ENCODE measurements at regions not wholly inside any gene's neighbourhood (a gene's known extent, or its start where the extent isn't known, plus 50 kb on each side); places are given as distances from the start of the nearest gene placed in this dataset.
A peak's percentile ranks its signal among the peaks of the same experiment; 100 is the strongest.
"Not testable (repeated sequence)": the region's sequence is repeated elsewhere in the genome, so short reads cannot be mapped to it uniquely, and the experiment has no call there.

DNA sequence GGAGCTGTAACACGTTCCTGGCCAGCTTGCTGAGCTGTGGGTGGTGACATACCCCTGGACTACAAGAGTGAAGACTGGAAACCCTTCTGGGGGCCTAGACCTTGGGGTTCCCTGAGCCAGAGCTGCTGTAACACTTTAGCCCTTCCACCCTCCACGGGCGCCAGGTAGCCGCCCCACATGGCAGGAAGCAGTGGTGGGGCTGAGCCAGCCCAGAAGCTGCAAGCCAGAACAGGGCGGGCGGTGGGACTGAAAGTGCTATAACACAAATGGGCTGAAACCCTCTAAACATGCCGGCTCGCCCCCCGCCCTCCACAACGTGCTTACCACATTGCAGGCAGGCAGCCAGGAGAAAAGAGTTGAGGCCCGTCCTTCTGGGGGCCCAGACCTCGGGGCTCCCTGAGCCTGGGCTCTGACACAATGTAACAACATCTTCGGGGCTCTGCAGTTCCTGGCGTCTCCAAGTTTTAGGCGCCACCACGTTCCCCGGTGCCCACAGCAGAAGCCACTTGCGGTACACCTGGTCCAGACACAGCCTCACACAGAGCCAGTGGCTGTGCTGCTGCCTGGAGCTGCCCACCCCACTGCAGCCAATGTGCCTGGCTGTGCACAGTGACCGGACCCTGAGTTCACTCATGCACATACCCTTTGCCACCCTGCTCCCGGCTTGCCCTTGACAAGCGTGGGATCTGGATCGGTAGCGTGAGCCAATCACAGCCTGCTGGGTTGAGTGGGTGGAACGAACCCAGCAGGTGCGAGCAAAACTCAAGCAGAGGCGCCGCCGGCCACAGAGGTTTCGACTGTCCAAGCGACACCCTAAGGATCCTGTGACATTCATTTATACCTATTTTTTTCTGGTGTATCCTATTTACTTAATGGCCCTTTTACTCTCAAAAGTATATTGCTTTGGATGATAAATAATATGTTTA is 127.4 kb upstream of the FHL2 start:
- DNase-seq, result no peak

- no peak for DNase-seq
These were observed 126.3 kb upstream of the FHL2 start for GRCh38 chr2:105525201-105525600.

DNA sequence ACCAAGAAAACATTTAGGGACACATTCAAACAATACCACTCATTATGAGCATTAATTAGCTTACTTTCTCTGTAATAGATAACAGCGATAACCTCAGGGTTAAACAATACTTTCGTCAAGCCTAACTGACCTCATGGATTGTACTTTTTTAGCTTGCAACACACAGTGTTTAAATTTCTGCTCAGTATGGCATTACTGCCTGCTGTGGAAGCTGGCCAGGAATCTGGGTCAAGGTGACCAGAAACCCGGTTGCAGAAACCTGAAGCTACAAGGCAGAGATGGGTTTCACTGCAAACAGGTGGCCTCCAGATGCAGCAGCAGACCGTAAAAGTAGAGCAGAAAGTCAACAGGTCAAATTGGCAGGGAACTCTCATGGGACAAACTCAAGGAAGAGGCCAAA is 123.8 kb upstream of the FHL2 start:
- no peak for DNase-seq

DNA sequence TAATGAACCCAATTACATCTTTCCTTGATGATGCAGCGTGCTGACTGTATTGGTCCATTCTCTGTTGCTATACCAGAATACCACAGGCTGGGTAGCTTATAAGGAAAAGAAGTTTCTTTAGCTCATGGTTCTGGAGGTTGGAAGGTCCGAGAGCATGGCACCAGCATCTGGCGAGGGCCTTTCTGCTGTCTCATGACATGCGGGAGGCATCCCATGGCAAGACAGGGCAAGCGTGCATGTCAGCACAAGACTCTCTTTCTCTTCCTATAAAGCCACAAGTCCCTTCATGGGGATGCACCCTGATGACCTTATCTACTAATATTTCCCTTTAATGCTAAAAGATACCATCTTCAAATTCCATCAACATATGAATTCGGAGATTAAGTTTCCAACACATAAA is 122.8 kb upstream of the FHL2 start:
- no peak for DNase-seq

DNA sequence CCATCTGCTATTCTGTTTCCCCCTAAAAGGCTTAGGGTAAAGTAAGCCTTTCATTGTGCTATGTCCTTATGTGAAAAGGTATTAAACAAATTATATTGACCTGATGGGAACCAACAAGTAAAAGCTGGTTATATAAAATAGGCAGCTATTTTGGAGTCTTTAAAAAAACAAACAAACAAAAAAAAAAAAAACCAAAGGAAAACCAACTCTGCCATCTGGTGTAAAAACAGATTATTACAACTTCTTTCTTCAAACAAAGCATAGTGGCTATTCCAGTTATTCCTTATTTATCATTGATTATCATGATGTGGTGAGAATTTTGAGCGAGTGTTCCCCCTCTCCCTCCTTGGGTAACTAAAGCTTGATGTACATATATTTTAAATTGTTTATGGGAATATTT is 122.3 kb upstream of the FHL2 start:
- DNase-seq, result no peak

DNA sequence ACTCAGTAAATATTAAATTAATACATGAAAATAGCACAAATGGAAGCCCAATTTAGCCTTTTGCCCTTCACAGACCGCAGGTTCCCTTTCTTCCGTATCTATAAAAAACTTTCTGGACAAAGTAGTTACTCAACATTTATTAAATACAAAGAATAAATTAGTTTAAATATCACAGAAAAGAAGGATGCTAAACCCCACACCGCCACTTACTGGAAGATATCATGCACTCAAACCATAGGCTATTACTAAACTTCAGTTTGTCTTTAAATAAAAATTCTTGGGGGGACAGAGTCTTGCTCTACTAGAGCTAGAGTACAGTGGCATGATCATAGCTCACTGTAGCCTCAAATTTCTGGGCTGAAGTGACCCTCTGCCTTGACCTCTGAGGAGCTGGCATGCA is 120.7 kb upstream of the FHL2 start:
- no peak for DNase-seq

GRCh38 chr2:105518897-105519296 is 120.0 kb upstream of the FHL2 start:
- DNase-seq, result no peak

DNA sequence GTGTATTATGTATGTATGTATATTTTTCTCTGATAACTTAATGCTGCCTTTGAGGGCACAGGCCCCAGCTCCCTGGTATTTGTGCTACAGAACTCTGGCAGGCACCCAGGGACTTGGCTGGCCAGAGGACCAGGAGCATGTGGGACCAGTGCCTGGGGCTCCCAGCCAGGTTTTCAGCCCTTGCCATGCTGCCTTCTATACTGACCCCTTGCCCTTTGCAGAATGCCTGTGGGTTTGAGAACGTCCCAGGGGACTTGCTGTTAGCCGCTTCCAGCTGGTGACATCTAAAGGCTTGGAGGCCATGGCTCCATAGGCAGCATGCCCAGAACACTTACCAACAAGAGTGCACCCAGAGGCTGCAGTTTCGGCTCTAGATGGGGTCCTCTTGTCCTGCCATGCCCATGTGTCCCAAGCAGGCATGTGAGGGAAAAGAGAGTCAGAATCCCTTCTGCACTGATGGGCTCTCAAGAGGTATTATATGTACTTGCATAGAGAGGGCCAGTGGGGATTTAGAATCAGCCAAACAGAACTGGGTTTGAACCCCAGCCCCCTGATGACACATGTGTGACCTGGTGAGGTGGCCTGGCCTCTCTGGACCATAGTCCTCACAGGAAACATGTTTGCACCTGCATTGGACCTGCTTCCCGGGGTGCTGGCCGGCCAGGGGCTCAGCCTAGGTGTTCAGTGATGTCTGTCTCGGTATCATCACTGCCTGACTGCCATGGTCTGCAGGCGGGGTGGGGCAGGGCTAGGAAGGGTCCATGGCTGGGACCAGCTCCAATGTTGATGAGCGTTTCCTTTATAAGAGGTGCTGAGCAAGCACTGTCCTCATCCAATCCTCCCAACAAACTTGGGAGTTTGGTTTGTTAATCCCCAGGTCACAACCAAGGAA is 119.2 kb upstream of the FHL2 start:
- peak; percentile 61 for DNase-seq

DNA sequence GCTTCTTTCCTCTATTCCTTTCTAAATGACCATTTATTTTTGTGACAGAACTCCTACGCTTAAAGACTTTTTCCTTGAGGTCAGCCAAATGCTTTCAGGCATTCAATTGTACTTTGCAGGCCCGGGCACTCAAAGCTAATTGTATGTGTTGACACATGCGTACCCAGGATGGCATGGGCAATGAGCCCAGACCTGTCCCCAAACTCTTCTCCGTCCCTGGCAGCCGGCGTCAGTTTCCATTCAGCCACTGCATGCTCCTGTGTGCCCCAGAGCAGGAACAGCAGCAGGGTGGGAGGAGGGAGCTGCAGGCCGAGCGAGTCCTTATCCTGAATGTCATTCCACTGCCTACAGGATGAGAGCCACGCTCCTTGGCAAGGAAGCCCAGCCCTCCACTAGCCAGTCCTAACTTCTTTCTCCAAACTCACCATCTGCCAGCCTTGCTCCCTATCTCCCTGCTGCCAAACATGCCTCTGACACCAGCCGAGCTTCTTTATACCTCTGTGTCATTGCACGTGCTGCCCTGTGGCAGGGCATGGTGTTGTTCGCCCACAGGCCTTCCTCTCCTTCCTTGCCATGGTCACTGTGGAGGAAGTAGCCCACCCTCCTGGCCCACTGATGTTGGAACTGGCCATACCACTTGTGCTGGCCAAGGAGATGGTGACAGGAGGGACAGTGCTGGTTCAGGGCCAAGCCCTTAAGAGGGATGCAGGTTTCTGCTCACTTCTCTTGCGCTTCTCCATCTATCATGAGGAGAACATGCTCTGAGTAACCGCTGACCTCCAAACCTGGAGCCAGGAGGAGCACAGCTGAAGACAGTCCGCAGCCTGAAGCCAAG is 116.9 kb upstream of the FHL2 start:
- no peak for DNase-seq

DNA sequence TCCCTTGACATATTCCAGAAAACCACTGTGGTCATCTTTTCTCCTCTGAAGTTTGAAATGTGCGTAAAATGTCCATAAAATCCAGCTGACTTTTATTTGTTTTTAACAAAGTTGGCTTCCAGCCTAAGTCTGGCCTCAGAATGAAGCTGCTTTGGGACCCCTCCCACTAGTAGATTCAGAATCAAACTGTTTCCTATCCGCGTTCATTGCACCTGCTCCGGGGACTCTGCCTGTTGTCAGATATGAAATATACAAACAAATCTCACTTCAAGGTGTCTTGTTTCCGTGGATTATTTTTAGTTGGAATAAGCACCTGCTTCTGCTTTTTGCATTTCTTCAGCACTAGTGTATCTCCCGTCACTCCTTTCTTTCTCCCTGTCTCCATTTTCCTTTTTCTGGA is 115.7 kb upstream of the FHL2 start:
- DNase-seq, result no peak

GRCh38 chr2:105510761-105511528 is 112.1 kb upstream of the FHL2 start:
- DNase-seq, result peak; percentile 35

DNA sequence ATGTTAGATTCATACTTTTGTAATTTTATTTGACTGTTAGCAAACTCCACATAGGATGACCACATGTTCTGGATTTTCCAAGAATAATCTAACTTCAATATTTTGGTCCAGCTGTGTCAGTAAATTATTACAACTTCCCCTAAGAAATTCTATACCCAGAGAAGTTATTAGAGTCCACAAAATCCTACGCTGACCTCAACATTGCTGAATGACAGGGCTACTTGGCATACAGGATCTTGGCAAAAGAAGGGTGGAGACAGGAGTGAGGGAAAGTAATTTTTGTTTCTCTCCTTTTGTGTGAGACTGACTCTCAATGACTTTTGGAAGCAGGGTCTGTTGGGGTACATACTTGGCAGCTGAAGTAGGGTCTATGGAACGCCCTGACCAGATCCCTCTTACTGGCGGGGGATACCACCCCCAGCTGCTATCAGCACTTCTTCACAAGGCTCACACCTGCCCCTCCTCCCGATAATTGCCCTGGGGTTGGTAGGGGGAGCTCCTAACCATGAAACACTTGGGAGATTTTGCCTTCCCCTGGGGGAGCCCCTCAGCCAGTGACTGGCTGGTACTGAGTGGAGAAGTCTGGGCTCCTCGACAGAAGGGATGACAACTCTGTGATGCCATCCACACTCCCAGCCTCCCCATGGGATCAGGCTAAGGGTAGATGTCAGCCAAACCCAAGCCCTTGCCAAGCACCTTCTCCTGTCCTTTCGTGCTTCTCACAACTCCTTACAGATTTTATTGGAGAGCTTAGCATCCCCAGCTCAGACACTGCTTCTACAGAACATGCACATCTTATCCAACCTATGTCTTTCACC is 110.6 kb upstream of the FHL2 start:
- no peak for DNase-seq

DNA sequence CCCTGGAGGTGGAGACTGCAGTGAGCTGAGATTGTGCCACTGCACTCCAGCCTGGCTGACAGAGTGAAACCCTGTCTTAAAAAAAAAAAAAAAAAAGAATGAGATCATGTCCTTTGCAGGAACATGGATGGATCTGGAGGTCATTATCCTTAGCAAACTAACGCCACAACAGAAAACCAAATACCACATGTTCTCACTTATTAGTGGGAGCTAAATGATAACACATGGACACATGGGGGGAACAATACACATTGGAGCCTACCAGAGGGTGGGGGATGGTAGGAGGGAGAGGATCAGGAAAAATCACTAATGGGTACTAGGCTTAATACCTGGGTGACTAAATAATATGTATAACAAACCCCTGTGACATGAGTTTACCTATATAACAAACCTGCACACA is 108.0 kb upstream of the FHL2 start:
- not testable (repeated sequence) for DNase-seq

DNA sequence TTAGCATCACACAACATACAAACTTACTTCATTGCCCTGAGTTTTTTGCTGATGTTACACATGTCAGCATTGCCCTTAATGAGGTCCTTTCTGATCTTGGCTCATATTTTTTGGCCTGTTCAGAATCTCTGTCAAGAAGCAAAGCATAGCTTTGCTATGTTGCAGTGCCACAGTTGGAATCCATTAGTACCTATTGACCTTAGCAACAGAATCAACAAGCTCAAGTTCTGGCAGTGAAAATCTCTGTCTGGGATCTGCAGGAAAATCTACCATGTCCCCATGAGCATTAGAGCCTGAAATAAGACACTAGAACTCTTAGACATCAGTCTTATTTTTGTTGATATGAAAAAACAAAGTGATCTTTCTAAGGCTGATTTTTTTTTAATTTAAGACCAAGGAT is 105.6 kb upstream of the FHL2 start:
- DNase-seq, result no peak

DNA sequence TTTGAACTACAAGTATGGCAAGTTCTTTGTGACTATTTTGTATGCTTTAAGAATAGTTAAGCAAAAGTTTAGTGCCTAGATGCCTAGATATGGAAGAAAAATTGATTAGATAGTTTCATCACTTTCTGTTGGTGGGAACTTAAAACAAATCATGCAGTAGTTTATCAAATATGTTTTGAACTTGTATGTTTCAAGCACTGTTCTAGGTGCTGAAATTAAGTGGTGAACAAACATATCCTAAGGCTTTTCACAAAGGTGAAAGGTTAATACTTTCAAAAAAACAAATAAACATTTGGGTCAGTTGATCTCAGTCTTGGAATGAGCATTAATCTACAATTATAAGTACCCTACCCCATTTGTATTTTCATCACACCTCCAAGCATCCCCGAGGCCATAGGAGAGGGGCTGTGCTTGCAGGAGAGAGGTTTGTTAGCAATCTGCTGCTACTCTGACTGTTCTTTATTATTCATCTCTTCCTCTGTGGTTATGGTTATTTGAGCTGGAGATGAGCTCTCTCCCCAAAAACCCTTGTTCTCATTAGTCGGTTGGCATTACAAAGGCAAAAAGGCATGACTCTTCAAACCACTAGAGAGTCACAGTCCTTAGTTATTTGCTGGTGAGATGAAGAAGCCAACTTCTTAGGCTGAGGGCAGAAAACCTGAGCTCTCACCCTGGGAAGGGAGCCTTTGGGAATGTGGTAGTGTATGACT is 103.9 kb upstream of the FHL2 start:
- DNase-seq, result no peak

- DNase-seq, result no peak
These were observed 99.5 kb upstream of the FHL2 start for GRCh38 chr2:105498281-105498846.

GRCh38 chr2:105497094-105497493 is 98.2 kb upstream of the FHL2 start:
- peak; percentile 30 for DNase-seq

DNA sequence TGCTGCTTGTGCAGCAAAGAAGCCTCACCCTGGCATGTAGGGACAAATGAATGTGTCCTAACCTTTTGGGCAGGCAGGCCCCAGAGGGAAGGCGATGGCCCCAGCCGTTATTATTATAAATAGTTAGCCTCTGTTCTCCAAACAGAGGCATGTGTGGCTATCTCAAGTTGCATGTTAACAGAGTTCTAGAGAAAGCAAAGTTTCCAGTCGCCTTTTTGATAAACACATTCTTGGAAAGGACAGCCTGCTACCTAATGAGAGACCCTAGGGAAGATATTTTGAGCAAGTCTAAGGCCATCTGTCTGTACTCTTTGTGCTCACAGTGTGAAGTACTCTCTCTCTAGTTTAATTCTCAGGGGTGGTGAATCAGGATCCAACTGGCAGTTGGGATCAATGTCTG is 97.4 kb upstream of the FHL2 start:
- no peak for DNase-seq

DNA sequence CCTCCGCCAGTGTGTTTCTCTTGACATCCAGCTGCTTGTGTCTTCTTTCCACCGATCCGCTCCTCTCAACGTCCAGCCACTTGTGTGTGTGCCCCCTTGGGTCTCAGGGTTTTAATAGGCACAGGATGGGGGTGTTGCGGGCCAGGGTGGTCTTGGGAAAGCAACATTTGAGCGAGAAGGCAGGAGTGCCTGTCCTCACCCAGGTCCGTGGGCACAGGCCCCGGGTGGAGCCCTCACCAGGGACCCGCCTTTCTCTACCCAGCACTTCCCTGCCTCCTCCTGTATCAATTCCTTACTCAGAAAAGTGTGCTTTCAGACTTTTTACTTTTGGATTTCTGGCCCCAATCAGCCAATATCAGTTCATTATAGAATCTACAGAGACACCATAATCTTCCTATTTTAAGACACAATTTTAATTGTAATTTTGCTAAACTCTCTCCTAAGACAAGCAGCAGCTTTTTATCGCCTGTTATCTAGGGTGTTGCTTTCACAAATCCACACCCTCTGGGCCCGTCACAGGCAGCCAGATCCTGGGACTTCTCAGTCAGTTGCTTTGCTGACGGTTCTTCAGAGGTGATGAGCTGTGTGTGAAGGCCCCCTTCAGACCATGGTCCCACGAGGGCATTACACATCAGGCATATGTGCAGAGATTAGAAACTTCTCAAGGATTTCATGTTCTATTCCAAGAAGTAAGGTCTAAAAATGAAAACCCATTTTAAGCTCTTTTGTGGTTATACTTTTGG is 96.0 kb upstream of the FHL2 start:
- no peak for DNase-seq

All from fibroblast of skin of back (primary cell).